ENCODE measurements at regions not wholly inside any gene's neighbourhood (a gene's known extent, or its start where the extent isn't known, plus 50 kb on each side); places are given as distances from the start of the nearest gene placed in this dataset.
A peak's percentile ranks its signal among the peaks of the same experiment; 100 is the strongest.

DNA sequence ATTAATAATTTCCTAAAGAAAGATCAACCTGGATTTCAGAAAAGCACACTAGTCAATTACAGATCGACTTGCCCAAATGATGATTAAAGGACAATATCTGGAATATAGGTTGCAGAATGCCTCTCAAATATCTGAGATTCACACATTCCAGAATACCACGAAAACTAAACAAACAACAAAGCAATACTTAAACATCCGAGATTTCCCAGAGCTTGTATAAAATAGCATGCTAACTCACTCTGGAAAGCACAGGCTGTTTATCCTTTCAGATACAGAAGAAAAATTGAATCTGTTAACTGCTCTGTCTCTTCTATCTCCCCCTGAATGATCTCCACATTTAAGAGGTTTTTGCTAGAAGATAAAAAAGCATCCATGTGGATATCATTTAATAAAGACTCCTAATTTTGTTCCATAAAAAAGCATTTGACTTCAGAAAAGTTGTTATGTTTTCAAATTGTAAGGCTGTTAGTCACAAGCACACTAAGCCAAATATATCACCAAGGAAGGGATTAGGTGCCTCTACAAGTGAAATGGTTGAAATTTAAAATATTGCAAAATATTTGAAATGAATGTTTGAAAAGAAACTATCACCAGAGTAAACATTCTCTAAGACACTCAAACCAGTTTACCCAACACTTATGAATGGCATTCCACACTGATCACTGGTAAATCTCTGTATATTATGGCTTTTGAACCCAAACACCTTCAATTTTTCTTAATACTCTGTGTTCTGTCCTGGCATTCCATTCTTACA is 865.1 kb upstream of the ADAMTS5 start:
- DNase-seq, result no peak

DNA sequence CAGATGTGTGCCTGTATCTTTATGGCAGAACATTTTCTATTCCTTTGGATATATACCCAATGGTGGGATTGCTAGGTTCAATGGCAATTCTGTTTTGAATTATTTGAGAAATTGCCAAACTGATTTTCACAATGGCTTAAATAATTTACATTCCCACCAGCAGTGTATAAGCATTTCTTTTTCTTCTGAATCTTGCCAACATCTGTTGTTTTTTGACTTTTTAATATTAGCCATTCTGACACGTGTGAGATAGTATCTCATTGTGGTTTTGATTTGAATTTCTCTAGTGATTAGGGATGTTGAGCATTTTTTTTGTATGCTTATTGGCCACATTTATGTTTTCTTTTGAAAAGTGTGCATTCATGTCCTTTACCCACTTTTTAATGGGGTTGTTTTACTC is 864.3 kb upstream of the ADAMTS5 start:
- DNase-seq, result no peak

DNA sequence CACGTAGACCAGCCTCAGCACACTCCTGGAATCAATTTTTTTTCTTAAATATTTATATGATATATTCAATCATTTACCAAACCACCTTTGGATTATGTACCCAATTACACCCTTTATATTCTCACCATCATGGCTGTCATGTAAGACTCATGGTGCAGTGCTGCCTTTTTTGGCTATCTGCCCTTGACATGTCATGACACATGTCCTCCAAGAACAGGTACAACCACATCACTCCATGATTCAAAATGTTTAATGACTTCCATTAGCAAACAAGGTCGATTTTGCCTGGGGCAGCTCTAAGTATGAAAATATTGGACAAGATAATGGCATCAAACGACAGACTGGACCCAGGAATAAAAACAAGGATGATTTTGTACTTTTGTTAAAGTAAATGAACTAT is 861.1 kb upstream of the ADAMTS5 start:
- DNase-seq, result no peak

DNA sequence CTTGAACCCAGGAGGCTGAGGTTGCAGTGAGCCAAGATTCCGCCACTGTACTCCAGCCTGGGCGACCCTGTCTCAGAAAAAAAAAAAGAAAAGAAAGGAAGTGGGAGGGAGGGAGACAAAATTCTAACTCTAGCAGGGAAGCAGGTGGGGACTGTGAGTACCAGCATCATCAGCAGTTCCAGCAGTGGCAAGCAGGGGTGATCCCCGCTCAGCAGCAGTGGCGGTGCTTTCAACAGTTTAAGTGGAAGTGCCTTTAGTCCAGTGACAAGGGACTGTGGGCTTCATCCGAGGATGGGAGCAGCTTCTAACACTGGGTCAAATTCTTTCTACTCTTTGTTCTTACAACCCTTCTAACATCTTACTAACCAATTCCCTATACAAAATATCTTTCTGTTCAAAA is 858.1 kb upstream of the ADAMTS5 start:
- no peak for DNase-seq

DNA sequence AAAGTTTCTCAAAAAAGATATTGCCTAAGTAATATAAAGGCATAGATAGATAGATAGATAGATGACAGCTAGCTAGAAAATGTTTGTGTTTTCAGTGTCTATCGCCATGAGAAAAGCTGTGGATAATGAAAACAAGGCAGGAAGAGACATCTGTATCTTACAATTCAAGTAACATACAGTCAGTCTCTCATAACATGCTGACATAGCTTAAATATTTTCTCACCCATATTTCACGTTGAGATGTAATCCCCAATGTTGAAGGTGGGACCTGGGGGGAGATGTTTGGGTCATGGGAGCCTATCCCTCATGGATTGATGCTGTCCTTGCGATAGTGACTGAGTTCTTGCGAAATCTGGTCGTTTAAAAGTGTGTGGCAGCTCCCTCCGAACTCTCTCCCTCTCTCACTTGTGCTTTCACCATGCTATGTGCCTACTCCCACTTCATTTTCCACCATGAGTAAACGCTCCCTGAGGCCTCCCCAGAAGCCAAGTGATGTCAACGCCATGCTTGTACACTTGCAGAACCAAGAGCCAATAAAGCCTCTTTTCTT is 856.8 kb upstream of the ADAMTS5 start:
- DNase-seq, result no peak

DNA sequence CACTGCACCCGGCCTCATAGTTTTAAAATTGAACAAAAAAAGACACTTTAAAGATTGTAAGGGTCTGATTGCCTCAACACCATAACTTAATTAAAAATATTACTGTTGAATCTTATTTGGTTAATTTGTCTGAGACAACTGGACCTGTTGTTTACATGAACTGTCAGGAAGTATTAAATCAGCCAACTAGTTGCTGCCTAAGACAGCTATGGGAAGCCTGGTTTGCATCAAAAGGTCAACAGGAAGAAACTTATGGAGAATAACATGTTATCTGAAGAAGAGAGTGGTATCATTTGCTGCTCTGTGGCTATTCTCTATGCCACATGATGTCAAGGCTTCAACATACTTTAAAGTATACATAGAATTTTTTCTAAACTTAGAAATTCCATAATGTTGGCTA is 853.5 kb upstream of the ADAMTS5 start:
- no peak for DNase-seq

DNA sequence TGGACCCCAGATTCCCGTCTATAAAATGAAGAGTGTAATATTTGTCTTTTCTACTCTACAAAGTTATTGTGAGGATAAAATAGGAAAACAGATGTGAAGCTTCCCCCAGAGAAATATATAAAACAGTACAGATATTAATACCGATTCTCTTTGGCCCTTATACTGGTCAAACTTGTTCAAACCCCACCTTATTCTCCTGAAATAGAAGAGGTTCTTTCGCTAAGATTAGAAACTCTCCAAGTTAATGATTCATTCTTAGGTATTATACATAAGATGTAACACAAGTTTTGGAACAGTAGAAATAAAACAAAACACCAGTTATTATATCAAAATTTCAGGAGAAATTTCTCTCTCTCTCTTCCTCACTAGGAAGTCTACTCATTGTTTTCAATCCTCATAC is 852.4 kb upstream of the ADAMTS5 start:
- no peak for DNase-seq

DNA sequence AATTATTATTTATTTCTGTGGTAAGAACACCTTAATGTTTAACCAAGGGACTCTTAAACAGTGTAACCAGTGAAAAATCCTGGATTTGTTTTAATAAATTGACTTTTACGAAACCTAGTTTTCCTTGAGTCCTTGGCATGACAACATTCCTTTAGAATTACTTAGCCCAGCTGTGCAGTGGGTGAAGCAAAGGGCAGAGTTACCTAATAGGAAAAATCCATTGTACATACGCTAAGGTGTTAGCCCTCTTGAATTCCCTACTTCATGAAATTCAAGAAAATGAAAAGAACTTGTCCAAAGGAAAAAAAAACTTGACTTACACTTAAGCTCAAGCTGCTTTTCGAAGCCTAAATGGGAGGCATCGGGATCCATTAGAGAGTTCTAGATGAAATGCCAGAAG is 852.0 kb upstream of the ADAMTS5 start:
- DNase-seq, result no peak

DNA sequence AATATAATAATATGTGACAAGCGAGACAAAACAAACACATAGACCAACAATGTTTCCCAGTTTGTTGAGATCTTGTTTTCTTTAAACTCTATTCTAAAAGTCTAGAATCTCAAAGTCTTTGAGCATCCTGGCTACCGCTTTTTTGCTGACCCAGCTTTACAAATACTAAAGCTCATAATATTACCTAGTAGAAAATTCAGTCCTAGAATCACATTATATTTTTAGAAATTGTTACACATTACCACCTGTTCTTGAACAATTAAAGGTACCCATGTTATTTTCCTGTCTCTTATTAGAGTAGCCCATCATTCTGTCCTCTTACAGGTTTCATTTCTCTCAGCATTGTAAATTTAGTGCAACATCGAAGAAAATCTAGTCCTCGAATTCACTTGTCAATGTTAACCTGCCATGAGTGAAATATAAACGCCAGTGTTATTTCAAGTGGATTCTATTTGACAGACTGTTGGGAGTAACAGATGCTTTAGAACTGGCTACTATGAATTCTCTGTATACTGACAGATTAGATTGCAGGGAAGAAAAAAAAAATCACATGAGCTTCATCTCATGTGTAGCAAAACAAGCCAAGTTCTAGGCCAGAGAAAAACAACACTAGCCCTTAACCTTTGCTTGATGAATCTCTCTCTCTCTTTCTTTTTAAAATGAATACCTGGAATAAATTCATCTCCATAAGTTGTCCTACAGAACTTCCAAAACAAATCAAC is 851.2 kb upstream of the ADAMTS5 start:
- DNase-seq, result no peak

DNA sequence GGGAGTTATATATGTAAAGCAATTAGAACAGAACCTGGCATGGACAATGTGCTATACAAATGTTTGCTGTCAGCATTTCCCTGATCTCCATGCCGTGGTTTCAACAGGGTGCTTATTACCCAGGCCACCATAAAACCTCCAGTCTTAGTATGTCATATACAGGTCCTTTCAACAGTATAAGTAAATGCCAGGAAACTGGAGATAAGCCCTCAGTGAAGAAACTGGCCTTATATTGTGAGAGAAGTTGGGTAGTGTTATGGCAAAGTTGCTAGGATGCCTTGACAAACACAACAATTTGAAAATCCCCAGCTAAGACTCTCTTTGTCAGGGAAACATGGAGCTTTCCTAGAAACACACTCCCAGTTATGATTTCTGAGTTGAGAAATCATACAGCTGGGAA is 850.2 kb upstream of the ADAMTS5 start:
- DNase-seq, result no peak

DNA sequence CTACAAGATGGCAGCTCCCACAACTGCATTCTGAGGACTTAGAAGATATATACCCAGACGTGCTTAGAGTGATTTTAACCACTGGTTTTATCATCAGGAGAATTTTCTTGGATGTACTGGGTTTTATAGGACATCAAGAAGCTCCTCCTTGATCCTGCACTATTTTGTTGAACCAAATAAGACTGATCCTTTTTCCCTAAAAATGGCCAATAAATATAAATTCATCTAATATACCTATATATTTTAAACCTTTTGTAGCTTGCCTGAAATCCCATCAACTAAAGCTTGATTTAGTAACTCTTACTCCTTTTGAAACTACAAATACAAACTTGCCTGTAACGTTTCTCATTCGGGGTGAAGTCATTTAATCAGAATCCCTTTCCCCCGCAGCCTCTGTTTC is 849.4 kb upstream of the ADAMTS5 start:
- no peak for DNase-seq

DNA sequence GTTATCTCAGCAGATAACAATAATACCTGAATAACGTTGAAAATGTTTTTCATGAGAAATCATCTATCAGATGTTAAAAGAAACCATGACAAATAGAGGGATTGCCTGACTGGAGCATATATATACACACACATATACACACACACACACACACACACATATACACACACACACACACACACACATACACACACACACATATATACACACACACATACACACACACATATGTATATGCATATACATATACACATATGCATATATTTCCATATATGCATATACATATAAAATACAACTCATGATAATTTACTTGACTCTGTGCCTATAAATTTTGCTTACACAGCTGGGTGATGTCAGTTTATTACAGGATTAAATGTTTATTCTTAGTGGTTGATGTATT is 847.3 kb upstream of the ADAMTS5 start:
- DNase-seq, result no peak

DNA sequence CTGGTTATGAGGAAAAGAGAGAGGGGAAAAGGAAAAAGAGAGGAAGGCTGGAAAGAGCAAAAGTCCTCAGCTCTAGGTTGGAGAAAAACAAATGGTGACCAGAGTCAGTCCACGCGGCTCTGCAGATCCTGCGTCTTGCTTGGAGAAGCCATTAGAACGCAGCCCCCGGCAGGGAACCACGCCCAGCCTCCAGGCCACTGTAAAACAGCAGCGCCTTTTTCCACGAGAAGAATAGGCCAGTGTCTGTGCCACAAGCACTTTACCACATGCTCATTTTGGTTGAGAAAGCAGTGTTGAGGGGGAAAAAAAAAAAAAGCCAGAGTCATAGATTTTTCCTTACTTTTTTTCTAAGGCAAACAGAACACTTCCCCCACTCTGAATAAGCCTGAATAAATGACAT is 846.9 kb upstream of the ADAMTS5 start:
- no peak for DNase-seq

DNA sequence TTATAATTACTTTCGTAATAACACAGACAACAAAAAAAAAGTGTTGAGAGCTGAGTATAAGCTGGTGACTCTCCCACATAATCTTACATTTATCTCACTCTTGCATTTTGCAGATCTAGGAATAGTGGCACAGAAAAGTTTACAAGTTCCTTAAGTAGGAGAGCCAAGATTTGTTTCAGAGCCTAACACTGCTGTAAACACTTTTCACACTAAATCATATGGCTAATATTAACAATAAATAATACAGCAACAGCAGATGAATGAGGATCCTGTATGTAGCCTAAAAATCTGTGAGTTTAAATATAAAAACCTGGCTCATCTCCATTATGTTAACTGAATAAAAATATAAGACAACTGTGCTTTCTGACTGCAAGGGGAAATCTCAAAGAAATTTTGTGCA is 846.5 kb upstream of the ADAMTS5 start:
- DNase-seq, result no peak

DNA sequence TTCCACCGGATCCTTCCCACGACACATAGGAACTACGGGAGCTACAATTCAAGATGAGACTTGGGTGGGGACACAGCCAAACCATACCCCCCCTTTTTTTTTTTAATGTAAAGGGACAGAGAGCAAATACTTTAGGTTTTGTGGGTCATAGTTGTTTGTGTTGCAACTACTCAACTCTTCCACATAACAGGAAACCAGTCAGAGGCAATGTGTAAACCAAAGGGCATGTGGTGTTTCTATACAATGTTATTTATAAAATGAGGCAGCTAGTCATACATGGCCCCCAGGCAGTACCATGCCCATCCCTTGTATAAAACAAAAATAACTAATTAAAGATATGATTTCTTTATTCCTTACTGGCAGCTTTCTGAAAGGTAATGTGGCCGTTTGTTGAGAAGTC is 845.4 kb upstream of the ADAMTS5 start:
- no peak for DNase-seq

DNA sequence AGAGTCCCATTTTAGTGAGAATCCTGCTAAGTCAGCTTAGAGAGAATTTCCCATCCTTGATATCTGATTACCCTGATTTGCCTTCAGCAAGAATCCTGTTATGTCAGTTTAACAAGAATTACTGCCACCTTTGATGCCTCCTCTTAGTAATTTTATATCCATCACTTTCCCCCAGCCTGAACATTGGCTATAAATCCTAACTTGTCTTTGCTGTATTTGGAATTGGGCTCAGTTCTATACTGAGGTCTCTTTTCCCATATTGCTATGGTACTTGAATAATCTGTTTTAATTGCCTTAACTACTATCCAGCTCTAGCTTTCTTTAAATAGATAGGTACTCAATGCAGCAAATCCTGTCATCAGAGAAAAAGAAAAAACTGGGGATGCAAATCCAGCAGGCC is 842.0 kb upstream of the ADAMTS5 start:
- DNase-seq, result no peak

DNA sequence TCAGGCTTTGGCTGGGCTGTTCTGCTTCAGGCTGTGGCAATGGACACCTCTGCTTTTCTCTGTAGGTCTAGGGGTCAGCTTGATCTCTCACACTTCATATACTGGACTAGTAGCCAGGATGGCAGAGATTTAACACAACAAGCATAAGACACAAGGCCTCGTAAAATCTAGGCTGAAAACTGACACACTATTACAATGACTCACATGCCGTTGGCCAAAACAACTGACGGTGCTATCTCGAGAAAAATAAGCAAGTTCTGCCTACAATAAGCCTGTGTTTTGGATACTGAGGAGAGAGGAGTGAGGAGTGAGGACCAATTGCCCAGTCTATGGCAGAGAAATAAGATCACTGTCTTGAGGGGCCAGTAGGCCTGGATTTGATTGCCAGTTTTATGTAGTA is 840.7 kb upstream of the ADAMTS5 start:
- DNase-seq, result no peak

DNA sequence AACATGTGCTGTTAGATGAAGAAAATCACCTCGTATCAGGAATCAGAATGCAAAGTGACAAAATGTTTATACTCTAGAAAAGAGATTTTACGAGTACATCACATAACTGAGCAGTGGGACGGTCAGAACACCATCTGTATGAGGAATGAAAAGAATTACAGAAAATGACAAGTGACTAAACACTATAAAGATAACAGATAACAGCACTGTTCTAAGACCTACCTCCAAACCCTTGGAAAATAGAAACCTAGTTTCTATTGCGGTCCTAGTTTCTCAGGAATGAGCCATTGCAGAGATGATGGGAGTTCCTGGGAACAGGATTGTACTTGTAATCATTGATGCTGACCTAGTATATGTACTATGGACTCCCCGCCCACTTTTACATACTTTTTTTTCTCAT is 839.4 kb upstream of the ADAMTS5 start:
- DNase-seq, result no peak

DNA sequence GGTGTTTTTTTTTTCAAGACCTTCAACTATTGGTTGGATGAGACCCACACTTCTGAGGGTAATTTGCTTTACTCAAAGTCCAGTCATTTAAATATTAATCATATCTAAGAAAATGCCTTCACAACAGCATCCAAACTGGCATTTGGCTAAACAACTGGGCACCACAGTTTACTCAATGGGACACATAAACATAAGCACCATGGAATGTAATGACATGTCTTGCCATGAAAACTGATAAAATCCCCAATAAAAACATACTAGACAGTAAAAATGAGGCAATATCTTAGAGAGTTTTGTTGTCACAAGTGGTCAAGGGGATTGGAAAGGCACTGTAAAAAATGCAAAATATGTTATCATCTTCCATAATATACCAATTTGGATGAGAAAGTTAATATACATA is 838.8 kb upstream of the ADAMTS5 start:
- DNase-seq, result no peak

DNA sequence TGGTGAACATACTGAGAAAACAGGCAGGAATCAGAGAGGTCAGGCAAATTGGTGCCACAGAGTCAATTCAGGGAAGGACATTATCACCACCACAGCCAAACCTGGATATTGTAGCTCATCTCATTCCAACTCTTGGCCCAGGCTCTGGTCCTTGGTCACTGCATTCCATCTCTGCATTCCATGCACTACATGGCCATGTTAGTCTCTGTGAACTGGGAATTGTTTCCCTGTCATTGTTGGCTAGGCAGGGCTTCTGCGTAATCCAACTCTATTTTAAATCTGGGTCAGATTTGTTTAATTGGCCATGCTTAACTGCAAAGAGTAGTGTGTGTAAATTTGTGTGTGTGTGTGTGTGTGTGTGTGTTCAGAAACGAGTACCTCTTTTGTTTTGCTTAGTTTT is 837.6 kb upstream of the ADAMTS5 start:
- DNase-seq, result no peak

DNA sequence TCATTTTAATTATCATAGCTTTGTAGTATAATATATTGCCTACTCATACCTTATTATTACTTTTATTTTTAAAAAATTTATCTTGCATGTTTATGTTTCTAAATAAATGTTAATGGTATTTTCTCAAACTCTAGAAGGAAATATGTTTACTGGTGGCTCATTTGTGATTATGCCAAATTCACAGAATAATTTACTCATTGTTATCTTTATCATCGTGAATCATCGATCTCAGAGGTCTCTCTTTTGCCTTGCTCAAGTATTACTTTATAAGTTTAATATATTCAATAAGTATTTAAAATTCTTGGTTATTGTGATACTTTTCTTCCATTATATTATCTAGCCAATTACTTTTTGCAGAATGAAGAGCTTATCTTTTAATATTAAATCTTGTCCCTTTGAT is 836.7 kb upstream of the ADAMTS5 start:
- DNase-seq, result no peak

DNA sequence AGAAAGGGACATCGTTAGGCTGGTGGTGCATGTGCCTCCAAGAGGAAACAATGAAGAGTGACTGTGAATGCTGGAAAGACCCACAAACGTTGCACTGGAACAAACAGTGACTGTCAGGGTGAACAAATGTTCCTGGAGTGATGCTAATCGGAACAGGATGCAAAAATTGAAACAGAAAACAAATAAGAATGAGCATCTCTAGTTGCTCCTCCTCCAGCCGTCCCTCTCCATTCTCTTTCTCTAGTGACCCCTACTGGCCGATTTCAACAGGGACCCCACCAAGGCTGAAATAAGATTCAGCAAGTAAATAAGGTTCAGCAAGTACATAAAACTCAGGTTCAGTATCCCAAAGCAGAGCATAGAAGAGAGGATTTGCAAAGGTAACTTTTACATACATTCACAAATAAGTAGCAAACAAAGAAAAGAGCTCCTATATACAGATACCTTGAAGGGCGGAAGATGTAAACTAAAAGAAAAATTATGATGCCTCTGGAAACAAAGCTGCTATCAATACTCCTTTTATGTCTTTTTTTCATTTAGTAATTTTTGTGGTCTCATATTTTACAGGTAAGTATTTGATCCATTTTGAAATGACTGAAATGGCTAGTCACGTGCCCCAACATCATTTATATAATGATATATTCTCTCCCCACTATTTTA is 836.1 kb upstream of the ADAMTS5 start:
- DNase-seq, result peak in 1 of 2 experiments; percentile 11

DNA sequence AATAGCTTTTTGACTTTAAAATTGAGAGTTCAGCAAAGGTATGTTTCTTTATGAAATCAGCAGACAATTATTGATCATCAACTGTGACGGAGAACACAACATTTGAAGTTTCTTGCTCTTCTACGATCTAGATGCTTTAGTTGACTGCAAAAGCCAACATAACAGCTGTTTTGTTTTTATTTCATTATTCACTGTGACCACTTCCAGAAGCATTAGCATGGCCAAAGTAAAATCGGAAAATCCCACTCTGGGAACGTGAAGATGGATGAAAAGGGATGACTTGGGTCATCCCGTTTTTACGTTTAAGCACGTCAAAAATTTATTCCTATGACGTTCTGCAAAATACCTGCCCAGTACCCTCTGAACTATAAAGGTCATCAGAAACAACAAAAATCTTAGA is 833.0 kb upstream of the ADAMTS5 start:
- DNase-seq, result no peak

DNA sequence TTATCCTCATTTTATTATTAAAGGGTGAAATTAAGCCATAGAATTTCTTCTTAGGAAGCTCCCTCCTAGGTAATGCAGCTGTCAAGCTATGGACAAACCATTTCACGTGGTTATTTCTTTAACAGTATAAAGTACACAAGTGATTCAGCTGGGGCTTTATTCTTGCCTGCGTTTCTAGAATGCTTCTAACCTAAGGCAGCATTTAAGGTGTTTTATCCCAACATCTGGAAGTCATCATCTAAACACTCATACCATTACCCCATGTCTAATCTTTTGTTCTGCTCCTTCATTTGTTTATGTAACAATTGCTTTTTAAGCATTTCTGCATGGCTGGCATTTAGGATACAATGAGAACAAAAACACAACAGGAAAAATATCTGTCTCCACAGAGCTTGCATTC is 829.2 kb upstream of the ADAMTS5 start:
- DNase-seq, result peak; percentile 12 to 37
